Activated CD8-positive, alpha-beta memory T cell treated with anti-CD3 and anti-CD28 coated beads for 36 hours (primary cell): ENCODE measurements at regions not wholly inside any gene's neighbourhood (a gene's known extent, or its start where the extent isn't known, plus 50 kb on each side); places are given as distances from the start of the nearest gene placed in this dataset.

Experiments used
- CTCF ChIA-PET: fragments of 350-600 bp; sonication (Branson Sonifier 250); formaldehyde crosslinking; loops from one replicate; lab custom pipeline; 2021; ENCODE audit warnings: antibody characterized with exemption; lab: Charles Lee
- POLR2A ChIA-PET: fragments of 350-600 bp; sonication (Branson Sonifier 250); formaldehyde crosslinking; loops from one replicate; lab custom pipeline; 2021; ENCODE audit warnings: antibody characterized with exemption; lab: Charles Lee

DNA sequence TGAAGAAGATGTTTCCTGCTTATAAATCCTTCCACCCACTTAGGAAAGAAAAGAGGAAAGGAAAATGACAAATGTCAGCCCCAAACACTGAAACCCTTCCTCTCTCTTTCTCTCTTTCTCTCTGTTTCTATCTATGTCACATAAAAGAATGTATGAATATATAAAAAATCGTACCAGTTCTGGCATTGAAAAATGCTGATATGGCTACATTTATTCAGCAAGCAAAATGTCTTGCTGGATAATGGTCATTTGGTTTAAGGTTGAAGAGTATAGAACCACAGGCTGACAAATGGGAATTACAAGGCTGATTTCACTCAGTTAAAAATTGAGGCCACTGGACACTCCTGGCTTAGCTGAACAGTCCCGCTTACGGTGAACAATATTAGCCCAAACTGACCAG lies 335.9 kb downstream of the PARP8 start:
- CTCF ChIA-PET: no interaction called here
- POLR2A ChIA-PET: no interaction called here

DNA sequence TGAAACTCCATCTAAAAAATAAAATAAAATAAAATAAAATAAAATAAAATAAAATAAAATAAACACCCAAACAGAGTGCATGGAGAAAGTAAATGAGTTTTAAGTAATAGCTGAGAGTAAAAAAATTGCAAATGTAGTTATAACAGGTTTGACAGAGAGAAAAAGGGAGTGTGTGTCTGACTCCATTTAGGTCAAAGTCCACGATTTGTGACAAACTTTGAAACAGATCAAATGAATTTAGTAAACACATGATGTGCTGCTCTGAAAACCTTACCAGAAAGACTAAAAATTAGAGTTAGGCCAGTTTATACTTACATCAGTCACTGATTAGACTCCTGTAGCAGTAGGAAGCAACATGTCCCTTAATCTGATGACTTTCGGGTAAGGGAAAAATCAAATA lies 346.6 kb downstream of the PARP8 start:
- CTCF ChIA-PET: no interaction called here

GRCh38 chr5:51018423-51018822 lies 352.0 kb downstream of the PARP8 start:
- ChIA-PET CTCF (no interaction called here), POLR2A (no interaction called here)

More for the DNA sequence above, 346.6 kb downstream of the PARP8 start:
- POLR2A ChIA-PET: no interaction called here

DNA sequence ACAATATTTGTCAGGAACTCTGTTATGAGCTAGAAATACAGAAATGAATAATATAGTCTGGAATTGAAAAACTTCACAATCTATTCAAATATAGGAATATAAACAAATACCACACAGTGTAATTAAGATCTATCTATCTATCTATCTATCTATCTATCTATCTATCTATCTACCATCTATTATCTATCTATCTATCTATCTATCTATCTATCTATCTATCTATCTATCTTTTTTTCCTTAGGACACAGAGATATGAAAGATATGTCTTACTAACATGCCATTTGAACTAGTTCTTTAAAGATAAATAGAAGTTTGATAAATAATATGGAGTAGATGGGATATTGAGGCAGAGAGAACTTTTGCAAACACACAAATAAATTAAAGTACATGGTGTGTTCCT lies 357.8 kb downstream of the PARP8 start:
- CTCF ChIA-PET: no interaction called here
- POLR2A ChIA-PET: no interaction called here

DNA sequence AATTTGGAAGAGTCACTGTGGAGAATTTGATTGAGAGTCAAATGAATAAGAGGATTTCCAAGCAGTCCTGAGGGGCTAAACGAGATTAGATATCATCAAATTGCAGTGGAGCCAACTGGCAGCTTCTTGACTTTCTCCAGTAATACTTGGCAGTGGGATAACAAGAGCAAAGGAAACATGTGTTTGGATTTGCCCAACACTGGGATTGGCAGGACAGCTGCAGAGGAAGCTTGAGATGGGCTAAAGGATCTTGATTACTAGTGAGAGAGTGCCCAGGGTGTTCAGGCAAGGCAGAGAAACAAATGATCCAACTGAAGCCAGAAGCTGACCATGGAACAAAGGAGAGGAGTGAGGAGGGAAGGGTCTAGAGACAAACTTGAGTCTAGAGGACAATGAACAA lies 356.0 kb upstream of the ISL1 start:
- ChIA-PET CTCF (no interaction called here), POLR2A (no interaction called here)

GRCh38 chr5:51028394-51028793 lies 354.9 kb upstream of the ISL1 start:
- ChIA-PET POLR2A (no interaction called here), CTCF (no interaction called here)

DNA sequence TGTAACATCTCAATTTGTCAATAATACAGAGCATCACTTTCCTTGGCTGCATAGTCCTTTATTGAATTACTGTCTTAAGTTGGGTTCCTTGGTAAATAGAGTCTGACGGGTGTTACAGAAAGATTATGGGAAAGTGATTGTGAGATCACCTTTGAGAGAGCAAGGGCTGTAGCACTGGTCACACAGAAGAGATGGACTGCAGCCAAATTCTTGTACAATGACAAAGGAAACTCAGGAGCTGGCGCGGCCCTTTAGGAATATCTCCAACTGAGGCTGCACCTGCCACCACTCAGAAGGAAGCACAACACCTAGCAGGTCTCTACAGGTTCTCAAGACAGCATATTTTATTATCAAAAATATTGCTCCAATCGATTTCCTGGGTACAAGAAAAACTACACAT lies 350.0 kb upstream of the ISL1 start:
- ChIA-PET POLR2A (no interaction called here), CTCF (no interaction called here)

- ChIA-PET CTCF (no interaction called here), POLR2A (no interaction called here)
These were observed 348.9 kb upstream of the ISL1 start for GRCh38 chr5:51034222-51034901.

- ChIA-PET CTCF (no interaction called here), POLR2A (no interaction called here)
These were observed 343.6 kb upstream of the ISL1 start for GRCh38 chr5:51039424-51040329.

GRCh38 chr5:51043745-51044144 lies 339.5 kb upstream of the ISL1 start:
- CTCF ChIA-PET: no interaction called here
- POLR2A ChIA-PET: no interaction called here

- ChIA-PET POLR2A (no interaction called here), CTCF (no interaction called here)
These were observed 335.9 kb upstream of the ISL1 start for GRCh38 chr5:51047369-51047768.

- CTCF ChIA-PET: no interaction called here
- POLR2A ChIA-PET: no interaction called here
These were observed 329.9 kb upstream of the ISL1 start for GRCh38 chr5:51053361-51053760.

GRCh38 chr5:51060953-51061352 lies 322.3 kb upstream of the ISL1 start:
- CTCF ChIA-PET: no interaction called here
- POLR2A ChIA-PET: no interaction called here

DNA sequence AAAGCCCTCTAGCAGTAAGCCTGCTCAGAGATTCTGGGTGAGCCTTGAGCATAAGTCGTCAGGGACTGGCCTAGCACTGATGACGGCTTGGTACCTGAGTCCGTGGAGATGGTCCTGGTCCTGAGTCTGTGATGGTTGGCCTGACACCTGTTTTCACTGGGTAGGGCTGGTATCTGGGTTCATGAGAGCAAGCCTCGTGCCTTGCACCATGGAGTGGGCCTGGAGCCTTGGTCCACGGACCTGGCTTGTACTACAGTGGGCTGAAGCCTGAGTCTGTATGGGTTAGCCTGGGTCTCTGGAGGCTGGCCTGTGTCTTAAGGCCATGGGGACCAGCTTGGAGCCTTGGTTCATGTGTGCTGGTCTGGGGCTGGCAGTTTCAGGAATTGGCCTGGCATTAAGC lies 310.3 kb upstream of the ISL1 start:
- POLR2A ChIA-PET: no interaction called here

GRCh38 chr5:51082741-51083140 lies 300.5 kb upstream of the ISL1 start:
- ChIA-PET CTCF (no interaction called here), POLR2A (no interaction called here)

More for the DNA sequence above, 310.3 kb upstream of the ISL1 start:
- CTCF ChIA-PET: no interaction called here

GRCh38 chr5:51091816-51092215 lies 291.4 kb upstream of the ISL1 start:
- POLR2A ChIA-PET: no interaction called here
- CTCF ChIA-PET: no interaction called here

- CTCF ChIA-PET: no interaction called here
- POLR2A ChIA-PET: no interaction called here
These were observed 287.8 kb upstream of the ISL1 start for GRCh38 chr5:51095486-51095885.

GRCh38 chr5:51096859-51097258 lies 286.4 kb upstream of the ISL1 start:
- ChIA-PET POLR2A (no interaction called here), CTCF (no interaction called here)

- CTCF ChIA-PET: no interaction called here
- POLR2A ChIA-PET: no interaction called here
These were observed 283.9 kb upstream of the ISL1 start for GRCh38 chr5:51099173-51099853.

GRCh38 chr5:51104556-51104955 lies 278.7 kb upstream of the ISL1 start:
- ChIA-PET POLR2A (no interaction called here), CTCF (no interaction called here)
